Epithelial cell of esophagus (primary cell): ENCODE measurements at regions not wholly inside any gene's neighbourhood (a gene's known extent, or its start where the extent isn't known, plus 50 kb on each side); places are given as distances from the start of the nearest gene placed in this dataset.

Experiments used
- DNase-seq: peaks from one replicate; pipeline ENCODE4 v3.0.0; 2010; ENCODE audit warnings: low read depth
- H3K4me3 ChIP-seq: 2 replicates; pipeline ENCODE4 v1.5.1; 2011; ENCODE audit warnings: mild to moderate bottlenecking, low read length, control low read depth
- TF ChIP-seq, protein P1 (sequence below): IDR thresholded peaks from 2 replicates; pipeline ENCODE4 v1.5.1; 2011; ENCODE audit warnings: low read depth, mild to moderate bottlenecking, low read length, control low read depth, inconsistent platforms; ENCODE audit not compliant: insufficient read depth; ENCODE audit errors: missing control alignments

DNA sequence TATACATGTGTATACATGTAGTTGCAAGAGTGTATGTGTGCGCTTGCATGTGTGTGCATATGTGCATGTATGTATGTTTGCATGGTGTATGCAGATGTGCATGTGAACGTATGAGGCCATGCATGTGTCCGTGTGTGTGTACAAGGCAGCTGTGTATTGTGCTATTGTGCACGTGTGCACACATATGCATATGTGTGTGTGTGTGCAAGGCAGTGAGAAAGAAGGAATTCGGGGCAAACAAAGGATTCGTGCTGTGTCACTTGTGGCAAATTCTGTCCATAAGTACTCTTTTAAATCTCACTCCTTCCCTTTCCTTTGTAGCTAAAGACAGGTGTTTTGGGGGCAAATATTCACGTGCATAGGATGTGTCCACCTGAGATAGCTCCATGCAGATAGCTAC lies 227.1 kb downstream of the VRK1 start:
- TF ChIP-seq, protein P1, sequence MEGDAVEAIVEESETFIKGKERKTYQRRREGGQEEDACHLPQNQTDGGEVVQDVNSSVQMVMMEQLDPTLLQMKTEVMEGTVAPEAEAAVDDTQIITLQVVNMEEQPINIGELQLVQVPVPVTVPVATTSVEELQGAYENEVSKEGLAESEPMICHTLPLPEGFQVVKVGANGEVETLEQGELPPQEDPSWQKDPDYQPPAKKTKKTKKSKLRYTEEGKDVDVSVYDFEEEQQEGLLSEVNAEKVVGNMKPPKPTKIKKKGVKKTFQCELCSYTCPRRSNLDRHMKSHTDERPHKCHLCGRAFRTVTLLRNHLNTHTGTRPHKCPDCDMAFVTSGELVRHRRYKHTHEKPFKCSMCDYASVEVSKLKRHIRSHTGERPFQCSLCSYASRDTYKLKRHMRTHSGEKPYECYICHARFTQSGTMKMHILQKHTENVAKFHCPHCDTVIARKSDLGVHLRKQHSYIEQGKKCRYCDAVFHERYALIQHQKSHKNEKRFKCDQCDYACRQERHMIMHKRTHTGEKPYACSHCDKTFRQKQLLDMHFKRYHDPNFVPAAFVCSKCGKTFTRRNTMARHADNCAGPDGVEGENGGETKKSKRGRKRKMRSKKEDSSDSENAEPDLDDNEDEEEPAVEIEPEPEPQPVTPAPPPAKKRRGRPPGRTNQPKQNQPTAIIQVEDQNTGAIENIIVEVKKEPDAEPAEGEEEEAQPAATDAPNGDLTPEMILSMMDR, result no peak
- H3K4me3 ChIP-seq, result no peak overlapping the region
- no peak for DNase-seq

- no peak overlapping the region for H3K4me3 ChIP-seq
- TF ChIP-seq, protein P1, result no peak
- no peak for DNase-seq
Observed at GRCh38 chr14:97025722-97026121, 228.5 kb downstream of the VRK1 start.

- no peak overlapping the region for H3K4me3 ChIP-seq
- TF ChIP-seq, protein P1, result no peak
- no peak for DNase-seq
Observed at GRCh38 chr14:97027256-97027999, 230.2 kb downstream of the VRK1 start.

- H3K4me3 ChIP-seq, result no peak overlapping the region
- no peak for DNase-seq
- TF ChIP-seq, protein P1, result no peak
Observed at GRCh38 chr14:97028382-97028781, 231.2 kb downstream of the VRK1 start.

GRCh38 chr14:97029800-97030199 lies 232.6 kb downstream of the VRK1 start:
- TF ChIP-seq, protein P1, result no peak
- DNase-seq, result no peak
- H3K4me3 ChIP-seq, result no peak overlapping the region

DNA sequence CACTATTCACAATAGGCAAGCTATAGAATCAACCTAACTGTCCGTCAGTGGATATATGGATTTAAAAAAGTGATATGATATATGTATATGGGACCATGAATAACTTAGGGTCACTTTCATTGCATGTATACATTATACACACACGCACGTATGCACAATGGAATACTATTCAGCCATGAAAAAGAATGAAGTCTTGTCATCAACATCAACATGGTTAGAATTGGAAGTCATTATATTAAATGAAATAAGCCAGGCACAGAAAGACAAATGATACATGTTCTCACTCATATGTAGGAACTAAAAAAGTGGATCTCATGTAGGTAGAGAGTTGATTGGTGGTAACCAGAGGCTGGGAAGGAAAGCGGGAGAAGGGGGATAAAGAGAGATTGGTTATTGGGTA lies 234.3 kb downstream of the VRK1 start:
- H3K4me3 ChIP-seq, result no peak overlapping the region
- no peak for DNase-seq
- TF ChIP-seq, protein P1, result no peak

DNA sequence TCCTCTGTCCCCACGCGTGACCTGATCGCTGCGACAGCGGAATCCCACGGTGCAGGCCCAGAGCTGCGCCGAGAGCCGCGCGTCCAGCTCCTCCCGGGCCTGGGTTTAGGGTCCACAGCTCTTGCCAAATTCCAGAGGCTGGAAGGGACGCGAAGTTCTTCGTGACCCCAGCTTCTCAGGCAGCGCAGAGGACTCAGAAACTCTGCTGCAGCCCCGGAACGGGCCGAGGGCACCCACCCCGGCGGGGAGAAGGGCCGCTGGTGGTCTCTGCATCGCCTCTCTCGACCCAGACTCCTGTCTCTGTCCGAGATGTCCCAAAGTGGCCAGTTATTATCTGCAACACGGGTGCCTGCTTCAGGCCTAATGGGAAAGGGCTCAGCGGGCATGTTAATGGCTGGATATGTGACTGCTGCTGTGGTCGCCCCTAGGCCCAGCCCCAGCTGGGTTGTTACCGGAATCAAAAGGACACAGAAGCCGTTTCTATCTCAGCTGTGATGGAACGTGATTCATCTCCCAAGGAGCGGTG lies 236.4 kb downstream of the VRK1 start:
- no peak overlapping the region for H3K4me3 ChIP-seq
- DNase-seq, result no peak
- TF ChIP-seq, protein P1, result no peak
